CD4-positive, alpha-beta T cell treated with Interferon alpha-2 for 1 hour (primary cell): ENCODE measurements at regions not wholly inside any gene's neighbourhood (a gene's known extent, or its start where the extent isn't known, plus 50 kb on each side); places are given as distances from the start of the nearest gene placed in this dataset.

Source experiments
- DNase-seq, 2 donors: peaks; one replicate each; pipeline ENCODE4 v3.0.0-alpha.2; 2020 to 2022

GRCh38 chr5:167664222-167664804 is 627.1 kb upstream of the WWC1 start:
- DNase-seq, result no peak

- DNase-seq, result no peak
Measured at GRCh38 chr5:167665841-167666375, 625.5 kb upstream of the WWC1 start.

- no peak for DNase-seq
Measured at GRCh38 chr5:167671176-167671575, 620.3 kb upstream of the WWC1 start.

- DNase-seq, result no peak
Measured at GRCh38 chr5:167673942-167674341, 617.5 kb upstream of the WWC1 start.

- DNase-seq, result no peak
Measured at GRCh38 chr5:167678481-167678880, 613.0 kb upstream of the WWC1 start.

GRCh38 chr5:167684251-167684650 is 607.2 kb upstream of the WWC1 start:
- no peak for DNase-seq

- no peak for DNase-seq
Measured at GRCh38 chr5:167688341-167689130, 602.9 kb upstream of the WWC1 start.

GRCh38 chr5:167694325-167695147 is 596.9 kb upstream of the WWC1 start:
- no peak for DNase-seq

GRCh38 chr5:167696558-167697314 is 594.7 kb upstream of the WWC1 start:
- DNase-seq, result no peak

GRCh38 chr5:167699432-167699831 is 592.0 kb upstream of the WWC1 start:
- DNase-seq, result no peak

GRCh38 chr5:167701051-167701450 is 590.4 kb upstream of the WWC1 start:
- no peak for DNase-seq

GRCh38 chr5:167702014-167702413 is 589.4 kb upstream of the WWC1 start:
- DNase-seq, result no peak

GRCh38 chr5:167708449-167708848 is 583.0 kb upstream of the WWC1 start:
- DNase-seq, result no peak

GRCh38 chr5:167709625-167710024 is 581.8 kb upstream of the WWC1 start:
- no peak for DNase-seq

GRCh38 chr5:167710444-167711073 is 580.9 kb upstream of the WWC1 start:
- no peak for DNase-seq

GRCh38 chr5:167712986-167713585 is 578.4 kb upstream of the WWC1 start:
- DNase-seq, result no peak

GRCh38 chr5:167713896-167714295 is 577.5 kb upstream of the WWC1 start:
- DNase-seq, result no peak

GRCh38 chr5:167716126-167716775 is 575.2 kb upstream of the WWC1 start:
- no peak for DNase-seq

- DNase-seq, result no peak
Measured at GRCh38 chr5:167720259-167720658, 571.2 kb upstream of the WWC1 start.

GRCh38 chr5:167720676-167721260 is 570.7 kb upstream of the WWC1 start:
- no peak for DNase-seq

- no peak for DNase-seq
Measured at GRCh38 chr5:167721926-167722440, 569.5 kb upstream of the WWC1 start.
